NOMO-1 treated with DMSO at 0.1 percent for 48 hours (cell line): ENCODE measurements at regions not wholly inside any gene's neighbourhood (a gene's known extent, or its start where the extent isn't known, plus 50 kb on each side); places are given as distances from the start of the nearest gene placed in this dataset.

ENCODE experiments used
- DNase-seq: peaks from one replicate; lab custom pipeline; 2025; ENCODE audit not compliant: unreplicated experiment; lab: John Stamatoyannopoulos, UW

DNA sequence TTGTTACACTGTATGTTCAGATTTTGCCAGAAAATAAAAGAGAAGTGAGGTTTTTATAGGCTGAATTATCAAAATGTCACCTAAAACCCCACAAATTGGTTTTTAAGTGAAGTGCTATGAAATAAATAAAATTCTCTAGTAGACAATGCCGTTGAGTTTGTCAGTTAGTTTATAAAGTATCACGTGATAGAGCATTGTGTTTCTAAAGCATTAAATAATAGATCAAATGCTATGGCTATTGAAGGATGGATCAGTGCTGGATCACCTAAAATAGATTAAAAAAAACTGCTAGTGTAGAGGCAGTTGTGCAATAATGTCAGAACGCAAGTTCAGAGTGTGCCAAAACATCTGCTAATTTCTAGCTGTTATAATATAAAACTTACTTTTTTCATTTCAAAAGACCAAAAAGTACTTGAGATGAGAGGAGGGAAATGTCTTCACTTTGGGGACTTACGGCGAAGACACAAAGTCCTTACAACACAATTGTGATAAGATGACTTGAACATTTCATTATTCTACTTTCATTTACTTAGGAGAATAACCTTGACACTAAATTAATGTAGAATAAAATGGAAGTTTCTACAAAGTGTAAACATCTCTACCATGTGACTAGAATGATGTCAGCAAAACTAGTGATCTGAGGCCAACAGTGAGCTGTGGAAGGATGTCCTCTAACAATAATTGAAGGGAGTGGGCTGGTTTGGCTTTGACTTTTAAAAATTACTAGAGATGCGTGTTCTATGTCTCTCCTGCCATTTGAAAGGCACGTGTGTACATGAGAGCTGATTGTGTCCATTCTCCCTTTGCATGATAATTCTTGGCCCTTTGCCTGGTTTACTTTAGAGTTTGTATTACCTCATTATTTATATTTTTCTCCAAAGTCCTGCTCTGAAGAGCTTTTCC, 154.4 kb upstream of the PDE3A start:
- DNase-seq: no peak

DNA sequence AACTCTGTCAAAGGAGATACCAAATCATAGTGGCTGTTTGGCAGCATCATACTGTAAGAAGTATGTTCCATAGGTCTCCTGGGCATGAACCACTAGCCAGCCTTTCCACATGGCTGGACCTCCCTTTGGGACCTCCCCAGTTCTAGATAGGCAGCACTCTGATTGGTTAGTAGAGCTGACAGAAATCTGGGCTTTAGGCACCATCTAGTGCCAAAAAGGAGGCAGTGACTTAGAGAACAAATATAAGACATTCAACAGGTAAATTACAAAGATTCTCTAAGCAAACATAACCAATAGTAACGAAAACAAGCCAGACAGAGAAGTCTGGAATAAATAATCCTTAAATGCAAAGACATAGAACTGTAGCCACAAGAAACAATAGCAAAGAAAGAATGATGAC, 148.0 kb upstream of the PDE3A start:
- DNase-seq: peak; percentile 25

DNA sequence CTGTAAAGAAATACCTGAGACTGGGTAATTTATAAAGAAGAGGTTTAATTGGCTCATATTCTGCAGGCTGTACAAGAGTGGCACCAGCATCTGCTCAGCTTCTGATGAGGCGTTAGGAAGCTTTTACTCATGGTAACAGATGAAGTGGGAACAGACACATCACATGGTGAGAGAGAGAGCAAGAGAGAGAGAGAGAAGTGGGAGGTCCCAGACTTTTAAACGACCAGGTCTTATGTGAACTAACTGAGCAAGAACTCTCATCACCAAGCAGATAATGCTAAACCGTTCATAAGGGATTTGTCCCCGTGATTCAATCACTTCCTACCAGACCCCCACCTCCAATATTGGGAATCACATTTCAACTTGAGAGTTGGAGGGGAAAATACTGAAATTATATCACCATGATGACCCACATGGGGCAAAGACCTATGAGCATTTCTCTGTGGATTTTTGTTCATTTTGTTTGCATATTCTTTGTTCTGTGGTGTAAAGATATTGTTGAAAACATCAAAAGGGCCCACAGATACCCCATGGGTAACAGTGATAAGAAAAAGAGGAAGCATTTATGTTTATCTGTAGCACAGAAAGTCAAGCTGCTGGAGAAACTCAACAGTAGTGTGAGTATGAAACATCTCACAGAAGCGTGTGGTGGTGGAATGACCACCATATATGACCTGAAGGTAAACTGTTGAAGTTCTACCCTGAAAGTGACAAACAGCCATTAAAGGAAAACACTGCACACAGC, 135.2 kb upstream of the PDE3A start:
- DNase-seq: no peak

DNA sequence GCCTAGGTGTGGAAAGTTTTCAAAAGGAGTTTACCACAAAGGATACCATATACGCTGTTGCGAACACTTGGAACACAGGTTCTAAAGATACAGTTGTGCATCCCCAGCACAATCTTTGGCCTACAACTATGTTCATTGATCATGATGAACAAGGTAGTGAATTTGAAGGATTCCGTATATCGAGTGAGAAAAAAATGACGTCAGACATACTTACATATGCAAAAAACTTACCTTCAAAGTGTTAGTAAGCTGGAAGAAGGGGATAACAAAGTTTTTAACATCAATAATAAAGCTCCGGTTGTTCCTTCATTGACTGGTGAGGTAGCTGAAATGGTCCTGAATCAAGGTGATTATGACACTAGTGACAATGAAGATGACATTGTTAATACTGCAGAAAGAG, 133.9 kb upstream of the PDE3A start:
- DNase-seq: no peak

DNA sequence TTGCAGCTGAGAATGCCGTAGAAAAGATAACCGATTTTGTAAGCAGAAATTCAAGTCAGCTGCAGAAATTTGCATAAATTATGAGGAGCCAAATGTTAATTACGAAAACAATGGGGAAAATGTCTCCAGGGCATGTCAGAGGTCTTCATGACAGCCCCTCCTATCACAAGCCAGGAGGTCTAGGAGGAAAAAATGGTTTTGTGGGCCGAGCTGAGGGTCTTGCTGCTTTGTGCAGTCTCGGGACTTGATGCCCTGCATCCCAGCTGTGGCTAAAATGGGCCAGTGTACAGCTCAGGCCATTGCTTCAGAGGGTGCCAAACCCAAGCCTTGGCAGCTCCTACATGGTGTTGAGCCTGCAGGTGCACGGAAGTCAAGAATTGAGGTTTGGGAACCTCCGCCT, 131.2 kb upstream of the PDE3A start:
- DNase-seq: no peak

DNA sequence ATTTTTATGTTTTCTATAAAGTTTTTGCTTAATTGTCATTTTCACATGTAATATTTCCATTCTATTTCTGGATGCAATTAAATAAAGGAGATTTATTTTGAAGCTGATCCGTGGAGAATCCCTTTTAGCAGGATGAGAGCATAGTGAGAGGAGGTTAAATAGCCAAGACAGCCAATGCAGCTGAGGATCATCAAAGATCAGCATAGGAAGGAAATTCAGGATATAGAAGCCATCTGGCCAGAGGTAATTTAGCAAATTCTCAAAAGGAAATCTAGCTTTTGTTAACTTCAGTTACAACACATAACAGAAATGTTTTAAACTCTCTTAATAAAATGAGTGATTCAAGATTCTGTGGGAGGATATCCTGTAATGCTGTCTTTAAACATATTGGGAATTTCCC, 122.8 kb upstream of the PDE3A start:
- no peak for DNase-seq

DNA sequence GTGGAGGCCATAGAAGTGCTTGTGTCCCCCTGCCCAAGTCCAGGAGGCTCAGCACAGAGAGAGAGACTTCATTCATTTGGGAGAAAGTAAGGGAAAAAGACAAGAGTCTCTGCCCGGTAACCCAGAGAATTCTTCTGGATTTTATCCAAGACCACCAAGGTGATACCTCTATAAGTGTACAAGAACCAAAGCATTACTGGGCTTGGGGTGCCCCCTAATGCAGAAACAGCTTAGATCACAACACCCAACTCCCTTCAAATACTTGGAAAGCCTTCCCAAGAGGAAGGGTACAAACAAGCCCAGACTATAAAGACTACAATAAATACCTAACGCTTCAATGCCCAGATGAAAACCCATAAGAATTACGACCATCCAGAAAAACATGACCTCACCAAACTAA, 119.7 kb upstream of the PDE3A start:
- no peak for DNase-seq

DNA sequence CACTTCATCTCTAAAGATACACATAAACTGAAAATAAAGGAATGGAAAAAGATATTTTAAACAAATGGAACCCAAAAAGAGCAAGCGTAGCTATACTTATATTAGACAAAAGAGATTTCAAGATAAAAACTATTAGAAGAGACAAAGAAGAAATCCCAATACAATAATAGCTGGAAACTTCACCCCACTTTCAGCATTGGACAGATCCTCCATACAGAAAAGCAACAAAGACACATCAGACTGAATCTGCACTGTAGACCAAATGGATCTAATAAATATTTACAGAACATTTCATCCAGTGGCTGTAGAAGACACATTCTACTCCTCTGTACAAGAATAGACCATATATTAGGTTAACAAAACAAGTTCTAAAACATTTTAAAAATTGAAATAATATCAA, 117.6 kb upstream of the PDE3A start:
- DNase-seq: no peak

DNA sequence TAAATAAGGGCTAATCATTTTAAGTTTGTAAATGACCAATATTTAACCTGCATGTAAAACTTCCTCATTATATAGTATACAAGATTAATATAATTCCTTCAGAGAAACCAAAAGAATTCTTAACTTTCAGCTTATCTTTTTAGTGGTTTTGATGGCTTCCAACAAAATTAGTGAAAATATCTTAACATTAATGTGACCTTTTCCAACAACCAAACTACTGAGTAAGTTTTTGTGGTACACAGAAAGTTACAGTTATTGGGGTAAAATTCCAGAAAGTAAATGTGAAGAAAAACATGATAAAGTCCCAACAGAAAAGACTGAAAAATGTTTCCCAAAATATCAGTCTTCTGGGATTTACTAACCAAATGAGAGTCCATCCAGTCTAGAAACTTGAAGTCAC, 111.0 kb upstream of the PDE3A start:
- DNase-seq: no peak

DNA sequence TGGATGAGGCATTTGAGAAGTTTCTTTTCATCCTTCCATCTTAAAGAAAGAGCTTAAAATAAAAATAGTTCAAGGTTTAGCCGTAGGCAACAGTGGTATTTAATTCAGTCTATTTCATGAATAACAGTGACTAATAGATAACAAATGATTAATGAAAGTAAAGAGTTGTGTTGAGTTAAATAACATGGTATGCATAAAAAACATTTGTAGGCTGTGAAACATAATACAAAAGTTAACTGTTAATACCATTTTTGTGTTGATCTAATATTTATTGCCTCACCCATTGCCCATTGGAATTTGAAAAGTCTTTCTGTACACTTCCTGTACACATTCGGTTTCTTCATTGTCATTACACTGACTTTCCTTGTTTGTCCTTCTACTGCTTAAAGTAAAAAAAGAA, 108.6 kb upstream of the PDE3A start:
- no peak for DNase-seq

DNA sequence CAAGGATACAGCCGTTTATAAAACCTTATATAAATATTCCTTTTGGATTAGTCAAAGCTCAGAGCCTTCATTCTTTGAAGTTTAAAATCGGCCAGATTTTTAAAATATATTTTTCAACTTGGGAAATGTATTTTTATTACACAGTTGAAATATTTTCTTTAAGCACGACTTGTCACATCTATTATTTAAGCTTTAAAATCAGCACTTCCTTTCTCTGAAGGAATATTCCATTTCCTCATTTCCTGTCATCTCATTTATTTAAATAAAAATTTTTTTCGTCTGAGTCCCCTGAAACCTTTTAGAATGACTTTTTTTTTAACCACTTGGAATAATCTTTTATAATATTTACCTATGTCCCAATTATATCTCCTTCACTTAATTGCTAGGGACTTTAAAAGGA, 107.5 kb upstream of the PDE3A start:
- DNase-seq: peak; percentile 15

DNA sequence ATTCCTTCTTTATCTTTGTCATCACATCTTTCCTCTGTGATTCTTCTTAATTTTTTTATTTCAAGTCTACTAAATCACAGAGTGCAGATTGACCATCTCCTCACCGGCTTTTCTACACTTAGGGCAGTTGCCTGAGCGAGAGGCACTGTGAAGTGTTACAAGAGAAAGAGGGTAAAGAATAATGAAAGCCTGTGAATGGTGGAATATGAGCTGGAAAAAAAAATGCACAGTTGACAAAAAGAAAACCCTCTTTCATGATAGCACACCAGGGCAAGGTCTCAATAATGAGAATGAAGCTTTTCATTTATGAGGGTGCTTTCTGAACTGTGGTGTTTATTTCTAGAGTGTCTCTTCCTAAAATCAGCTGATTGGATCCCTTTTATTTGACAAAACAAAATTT, 106.2 kb upstream of the PDE3A start:
- no peak for DNase-seq

DNA sequence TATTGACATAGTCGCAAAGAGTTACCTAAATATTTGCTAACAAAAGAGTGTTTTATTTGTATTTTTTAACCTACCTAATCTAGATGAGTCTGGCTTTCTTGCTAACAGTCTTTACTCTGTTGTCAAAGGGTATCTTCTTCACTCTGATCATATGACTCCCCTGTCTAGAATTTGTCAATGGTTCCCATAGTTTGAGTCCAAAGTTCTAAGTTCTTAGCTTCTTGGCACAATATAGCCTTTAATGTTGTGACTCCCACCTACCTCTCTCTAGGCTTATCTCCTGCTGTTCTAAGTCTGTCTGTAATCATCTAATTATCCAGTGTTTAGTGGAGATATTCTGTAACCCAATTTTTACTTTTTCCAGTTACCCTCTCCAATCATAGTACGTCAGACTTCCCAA, 104.3 kb upstream of the PDE3A start:
- no peak for DNase-seq

DNA sequence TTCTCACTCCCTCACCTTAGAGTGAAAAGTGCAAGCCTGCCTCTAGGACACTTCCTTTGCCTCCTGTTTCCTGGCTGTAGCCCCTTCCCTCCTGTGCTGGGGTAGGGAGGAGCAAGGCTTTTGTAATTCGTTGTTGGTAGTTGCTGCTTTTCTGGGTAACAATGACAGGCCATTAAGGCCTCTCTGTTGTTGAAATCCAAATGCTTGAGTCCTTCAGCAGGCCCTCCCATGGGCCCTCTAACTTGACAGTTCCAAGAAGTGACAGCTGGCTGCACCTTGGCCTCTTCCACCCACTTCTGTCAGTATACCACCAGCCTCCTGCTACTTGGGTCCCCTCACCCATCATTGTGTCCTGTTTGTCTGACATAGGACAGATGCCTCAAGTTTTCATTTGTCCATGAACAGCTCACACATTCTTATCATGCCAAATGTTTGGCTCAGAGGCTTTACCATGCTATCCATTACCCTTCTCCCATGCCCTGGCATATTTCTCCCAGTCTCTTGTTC, 103.7 kb upstream of the PDE3A start:
- DNase-seq: no peak

DNA sequence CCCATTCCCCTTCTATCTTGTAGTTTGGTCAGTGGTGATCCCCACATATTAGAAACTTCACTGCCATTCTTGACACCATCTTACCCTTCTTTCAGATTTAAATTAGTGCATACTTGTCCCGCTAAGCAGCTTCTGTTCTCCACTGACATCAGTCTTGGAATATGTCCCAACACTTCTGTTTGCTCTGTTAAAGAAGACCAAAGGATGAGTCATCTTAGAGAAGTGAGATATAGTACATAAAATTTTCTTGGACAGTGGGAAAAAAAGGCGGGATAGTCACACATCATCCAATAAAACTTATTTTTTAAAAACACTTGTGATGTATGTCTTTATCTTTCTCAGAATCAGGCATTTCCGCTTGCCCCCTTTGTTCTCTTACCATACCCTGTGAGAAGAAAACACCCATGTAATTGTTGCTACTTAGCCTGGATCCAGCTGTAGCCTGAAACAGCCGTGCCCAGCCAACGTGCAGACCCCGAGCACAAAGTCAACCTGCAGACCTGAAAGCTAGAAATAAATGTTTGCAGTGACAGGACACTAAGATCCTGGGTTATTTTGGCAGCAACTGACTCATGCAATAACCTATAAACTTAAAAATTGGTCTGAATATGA, 100.1 kb upstream of the PDE3A start:
- DNase-seq: peak; percentile 41

DNA sequence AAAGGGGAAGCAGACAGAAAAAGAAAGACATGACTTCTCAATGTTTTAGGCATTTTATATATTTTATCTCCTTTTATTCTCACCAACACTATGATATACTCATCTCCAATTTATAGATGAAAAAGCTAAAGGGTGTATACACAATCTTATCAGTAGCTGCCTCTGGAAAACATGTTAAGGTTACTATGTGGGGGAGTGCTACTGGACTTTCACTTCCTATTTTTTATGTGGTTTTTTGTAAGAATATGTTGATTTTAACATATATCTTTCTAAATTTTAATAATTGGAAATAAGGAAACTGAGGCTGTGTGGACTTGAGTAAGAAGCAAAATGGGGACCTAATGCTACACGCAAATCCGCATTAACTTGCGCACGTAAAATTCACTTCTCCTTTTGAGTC, 99.6 kb upstream of the PDE3A start:
- DNase-seq: peak; percentile 36

DNA sequence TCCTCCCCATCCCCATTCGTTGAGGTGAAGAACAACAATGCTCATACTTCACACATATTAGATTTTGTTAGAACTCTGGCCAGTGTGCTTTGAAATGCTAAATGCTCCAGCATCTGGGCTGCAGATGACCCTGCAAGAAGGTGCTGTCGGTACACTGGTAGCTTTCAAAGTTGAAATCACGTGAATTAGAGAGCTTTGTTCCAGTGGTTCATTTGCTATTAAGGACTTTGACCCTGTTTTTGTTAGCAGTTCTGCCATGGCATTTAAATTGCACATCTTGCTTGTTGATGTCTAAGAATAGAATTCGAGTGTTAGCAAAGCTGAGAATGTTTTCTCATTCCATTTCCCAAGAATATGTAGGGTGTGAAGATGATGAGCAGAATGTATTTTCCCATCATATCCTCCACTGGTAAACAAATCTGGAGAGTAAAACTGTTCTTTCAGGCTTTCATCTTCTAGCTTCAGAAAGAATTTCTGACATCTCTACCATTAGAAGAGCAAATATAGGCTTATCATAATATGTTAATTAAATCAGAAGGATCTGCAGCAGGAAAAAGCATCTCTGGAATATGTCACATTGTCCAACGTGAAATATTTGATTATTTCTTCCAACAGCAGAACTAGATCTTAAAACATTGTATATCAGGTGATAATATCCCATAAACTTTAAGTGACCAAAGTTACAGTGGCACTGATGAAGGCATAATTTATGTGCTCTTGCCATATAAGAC, 98.8 kb upstream of the PDE3A start:
- no peak for DNase-seq

DNA sequence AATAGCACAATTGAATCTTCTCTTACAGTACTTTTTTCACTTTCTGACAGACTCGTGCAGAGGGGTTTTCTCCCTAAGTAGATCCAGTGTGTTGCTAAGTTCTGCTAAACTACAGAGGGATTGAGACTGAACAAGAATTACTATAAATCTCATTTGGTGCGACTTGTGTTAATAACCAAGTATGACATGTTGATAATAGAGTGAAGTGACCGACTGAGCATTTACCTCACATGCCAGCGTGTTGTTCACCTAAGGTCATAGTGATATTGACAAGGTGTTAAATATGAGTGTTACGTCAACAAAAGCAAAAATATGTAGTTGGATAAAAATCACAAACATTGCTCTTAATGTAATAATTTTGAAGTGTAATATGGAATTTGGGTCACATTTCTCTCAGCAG, 97.8 kb upstream of the PDE3A start:
- DNase-seq: no peak

DNA sequence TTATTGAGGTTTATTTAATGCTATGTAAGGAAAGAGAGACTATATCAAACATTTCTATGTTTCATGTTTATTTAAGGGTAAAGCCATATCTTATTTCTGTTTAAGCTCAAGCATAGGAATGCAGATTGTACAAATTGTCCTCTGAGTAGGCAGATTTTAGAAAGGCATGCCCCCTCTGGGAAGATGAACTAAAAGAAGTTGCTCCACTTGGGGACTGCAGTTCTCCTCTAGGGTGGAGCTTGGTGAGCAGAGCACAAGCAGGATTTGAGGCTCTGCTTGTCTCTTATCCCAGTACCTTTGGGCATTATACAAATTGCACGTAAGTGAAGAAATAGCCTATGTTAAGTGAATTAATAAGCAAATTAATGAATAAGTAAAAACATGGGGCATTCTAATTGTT, 96.2 kb upstream of the PDE3A start:
- DNase-seq: no peak

DNA sequence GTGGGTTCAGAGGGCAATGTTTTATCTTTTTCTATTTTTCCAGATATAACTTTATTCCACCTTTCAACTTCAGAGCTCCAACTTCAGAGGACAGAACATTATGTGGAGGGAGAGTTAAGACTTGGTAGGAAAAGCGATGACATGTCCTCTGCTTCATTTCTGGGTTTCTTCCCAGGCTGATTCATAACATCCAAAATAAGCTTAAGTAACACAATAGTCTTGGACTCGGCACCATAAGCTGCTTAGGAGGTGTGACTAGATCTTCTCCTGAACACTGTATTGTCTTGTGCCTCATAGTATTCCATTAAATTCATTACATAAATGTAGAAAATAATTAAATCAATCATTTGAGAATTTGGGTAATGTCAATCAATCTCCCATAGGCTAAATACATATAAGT, 95.5 kb upstream of the PDE3A start:
- DNase-seq: no peak

DNA sequence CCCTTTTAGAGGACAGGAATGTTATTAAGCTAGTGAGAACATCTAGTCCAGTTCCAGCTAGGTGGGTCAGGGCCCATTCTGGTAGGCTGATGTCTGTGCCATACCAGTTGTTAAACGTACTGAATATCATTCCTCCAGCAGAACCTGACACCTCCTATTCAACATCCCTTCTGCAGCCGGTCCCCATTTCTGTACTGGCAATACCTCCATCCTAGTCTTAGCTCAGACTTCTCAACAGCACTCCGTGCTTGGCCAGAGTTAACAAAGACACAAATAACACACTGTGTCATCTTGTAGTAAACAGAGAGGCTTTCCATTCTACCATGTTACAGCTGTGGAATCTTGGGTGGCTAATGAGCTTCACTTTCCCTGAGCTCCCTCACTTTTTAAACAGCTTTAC, 94.3 kb upstream of the PDE3A start:
- no peak for DNase-seq
